ENCODE measurements at regions not wholly inside any gene's neighbourhood (a gene's known extent, or its start where the extent isn't known, plus 50 kb on each side); places are given as distances from the start of the nearest gene placed in this dataset.

DNA sequence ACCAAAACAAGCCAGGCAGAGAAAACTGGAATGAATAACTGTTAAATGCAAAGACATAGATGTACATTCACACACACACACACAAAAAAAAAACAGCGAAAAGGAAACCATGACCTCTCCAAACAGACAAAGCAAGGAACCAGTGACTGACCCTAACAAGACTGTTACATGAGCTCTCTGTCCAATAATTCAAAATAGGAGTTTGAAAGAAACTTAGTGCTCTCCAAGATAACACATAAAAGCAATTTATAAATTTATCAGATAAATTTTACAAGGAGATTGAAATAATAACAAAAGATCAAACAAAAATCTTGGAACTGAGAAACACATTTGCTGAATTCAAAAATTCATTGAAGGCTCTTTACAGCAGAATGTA, 423.5 kb upstream of the RGMB start:
- no peak overlapping the region for H3K27ac ChIP-seq (ENCODE audit: low read depth in 1 of 3, low read length in 2 of 3)
- H3K4me3 ChIP-seq (ENCODE audit: low read depth in 1 of 3, low read length in 3 of 3): no peak overlapping the region
- FAIRE-seq (no peak), DNase-seq (no peak)
- H3K27me3 ChIP-seq (ENCODE audit: control insufficient read depth in 3 of 3, insufficient read depth in 3 of 3, low read length in 3 of 3): no peaks in the 10 kb centered on the region
- WGBS, 3 donors: 83 to 95% (median 86%) methylated on average over 1 of the region's 1 CpG
- H3K36me3 ChIP-seq (ENCODE audit: control insufficient read depth in 3 of 3, insufficient read depth in 2 of 3, low read depth in 1 of 3, low read length in 3 of 3): no peaks in the 10 kb centered on the region
- H3K4me1 ChIP-seq (ENCODE audit: control insufficient read depth in 3 of 3, insufficient read depth in 2 of 3, low read depth in 1 of 3, low read length in 2 of 3): no peaks in the 10 kb centered on the region
- peaks cover 0 to 9% of the 10 kb centered on the region in 2 donors for H3K9me3 ChIP-seq (ENCODE audit: control insufficient read depth in 2 of 2, insufficient read depth in 1 of 2, low read depth in 1 of 2, low read length in 1 of 2)

DNA sequence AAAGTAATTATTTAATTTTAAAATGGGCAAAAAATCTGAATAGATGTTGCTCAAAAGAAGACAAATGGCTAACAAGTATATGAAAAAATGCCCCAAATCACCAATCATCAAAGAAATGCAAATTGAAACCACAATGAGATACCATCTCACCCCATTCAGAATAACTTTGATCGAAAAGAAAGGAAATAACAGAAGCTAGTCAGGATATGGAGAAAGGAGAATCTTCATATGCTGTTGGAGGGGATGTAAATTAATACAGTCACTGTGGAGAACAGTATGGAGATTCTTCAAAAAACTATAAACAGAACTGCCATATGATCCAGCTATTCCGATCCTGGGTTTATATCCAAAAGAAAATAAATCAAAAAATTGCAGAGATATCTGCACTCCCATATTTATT, 418.5 kb upstream of the RGMB start:
- 67 to 93% (median 72%) methylated on average over 2 of the region's 2 CpGs for WGBS, 3 donors
- H3K27ac ChIP-seq (ENCODE audit: low read depth in 1 of 3, low read length in 2 of 3): no peak overlapping the region

DNA sequence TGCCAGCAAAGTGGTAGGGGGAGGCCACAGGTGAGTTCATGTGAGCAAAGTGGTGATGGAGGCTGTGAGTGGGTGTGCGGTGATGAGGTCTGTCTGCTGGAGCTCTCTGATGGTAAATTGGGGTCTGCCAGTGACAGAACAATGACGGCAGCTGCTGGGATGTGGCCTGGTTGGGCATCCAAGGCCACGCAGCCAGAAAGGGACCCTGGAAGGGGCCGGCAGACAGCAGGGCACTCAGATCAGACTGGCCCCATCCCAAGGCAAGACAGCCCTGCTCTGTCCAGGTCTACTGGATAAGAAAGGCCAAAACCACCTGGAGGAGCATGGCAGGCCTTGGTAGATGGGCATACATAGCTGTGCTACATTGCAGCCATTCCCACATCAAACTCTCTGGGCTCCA, 412.9 kb upstream of the RGMB start:
- WGBS, 3 donors: 92 to 96% (median 94%) methylated on average over 4 of the region's 4 CpGs
- peaks cover 0 to 19% of the 10 kb centered on the region in 2 donors for H3K9me3 ChIP-seq (ENCODE audit: control insufficient read depth in 2 of 2, insufficient read depth in 1 of 2, low read depth in 1 of 2, low read length in 1 of 2)
- FAIRE-seq (no peak), DNase-seq (no peak)
- no peak overlapping the region for H3K4me3 ChIP-seq (ENCODE audit: low read depth in 1 of 3, low read length in 3 of 3)
- H3K27ac ChIP-seq (ENCODE audit: low read depth in 1 of 3, low read length in 2 of 3): no peak overlapping the region
- peaks cover 0 to 2% (median 0%) of the 10 kb centered on the region in 3 donors for H3K4me1 ChIP-seq (ENCODE audit: control insufficient read depth in 3 of 3, insufficient read depth in 2 of 3, low read depth in 1 of 3, low read length in 2 of 3)
- no peaks in the 10 kb centered on the region for H3K27me3 ChIP-seq (ENCODE audit: control insufficient read depth in 3 of 3, insufficient read depth in 3 of 3, low read length in 3 of 3)
- no peaks in the 10 kb centered on the region for H3K36me3 ChIP-seq (ENCODE audit: control insufficient read depth in 3 of 3, insufficient read depth in 2 of 3, low read depth in 1 of 3, low read length in 3 of 3)

More for the DNA sequence above, 418.5 kb upstream of the RGMB start:
- H3K27me3 ChIP-seq (ENCODE audit: control insufficient read depth in 3 of 3, insufficient read depth in 3 of 3, low read length in 3 of 3): no peaks in the 10 kb centered on the region
- FAIRE-seq (no peak), DNase-seq (no peak)
- no peak overlapping the region for H3K4me3 ChIP-seq (ENCODE audit: low read depth in 1 of 3, low read length in 3 of 3)
- no peaks in the 10 kb centered on the region for H3K4me1 ChIP-seq (ENCODE audit: control insufficient read depth in 3 of 3, insufficient read depth in 2 of 3, low read depth in 1 of 3, low read length in 2 of 3)
- H3K9me3 ChIP-seq (ENCODE audit: control insufficient read depth in 2 of 2, insufficient read depth in 1 of 2, low read depth in 1 of 2, low read length in 1 of 2): peaks cover 0 to 8% of the 10 kb centered on the region in 2 donors
- no peaks in the 10 kb centered on the region for H3K36me3 ChIP-seq (ENCODE audit: control insufficient read depth in 3 of 3, insufficient read depth in 2 of 3, low read depth in 1 of 3, low read length in 3 of 3)

DNA sequence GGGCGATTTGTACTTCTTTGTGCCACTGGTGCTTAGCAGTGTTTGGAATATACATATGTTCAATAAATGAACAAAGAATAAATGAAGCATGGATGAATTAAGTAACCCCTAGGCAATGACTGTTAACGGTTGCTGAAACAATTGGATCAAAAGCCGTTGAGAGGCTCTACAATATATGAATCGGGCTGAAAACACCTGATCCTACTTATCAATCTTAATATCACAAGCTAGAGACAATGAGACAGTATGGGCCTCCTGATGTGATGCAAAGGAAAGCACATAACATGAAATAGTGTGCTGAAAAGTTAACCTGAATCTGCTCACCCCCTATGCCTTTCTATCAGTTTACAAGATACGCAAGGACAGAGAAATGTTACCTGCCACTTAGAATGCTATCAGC, 410.3 kb upstream of the RGMB start:
- Histone ChIP-seq H3K36me3 (ENCODE audit: control insufficient read depth in 3 of 3, insufficient read depth in 2 of 3, low read depth in 1 of 3, low read length in 3 of 3) (no peaks in the 10 kb centered on the region), H3K4me1 (ENCODE audit: control insufficient read depth in 3 of 3, insufficient read depth in 2 of 3, low read depth in 1 of 3, low read length in 2 of 3) (peaks cover 0 to 2% (median 0%) of the 10 kb centered on the region in 3 donors), H3K4me3 (ENCODE audit: low read depth in 1 of 3, low read length in 3 of 3) (no peak overlapping the region), H3K9me3 (ENCODE audit: control insufficient read depth in 2 of 2, insufficient read depth in 1 of 2, low read depth in 1 of 2, low read length in 1 of 2) (peaks cover 0 to 19% of the 10 kb centered on the region in 2 donors), H3K27ac (ENCODE audit: low read depth in 1 of 3, low read length in 2 of 3) (no peak overlapping the region), H3K27me3 (ENCODE audit: control insufficient read depth in 3 of 3, insufficient read depth in 3 of 3, low read length in 3 of 3) (no peaks in the 10 kb centered on the region)
- FAIRE-seq: no peak
- 89 to 92% (median 91%) methylated on average over 5 of the region's 5 CpGs for WGBS, 3 donors
- DNase-seq: no peak

GRCh38 chr5:98364549-98364948, 408.9 kb upstream of the RGMB start:
- H3K9me3 ChIP-seq (ENCODE audit: control insufficient read depth in 2 of 2, insufficient read depth in 1 of 2, low read depth in 1 of 2, low read length in 1 of 2): peaks cover 0 to 14% of the 10 kb centered on the region in 2 donors
- no peak overlapping the region for H3K4me3 ChIP-seq (ENCODE audit: low read depth in 1 of 3, low read length in 3 of 3)
- H3K36me3 ChIP-seq (ENCODE audit: control insufficient read depth in 3 of 3, insufficient read depth in 2 of 3, low read depth in 1 of 3, low read length in 3 of 3): no peaks in the 10 kb centered on the region
- no peak for FAIRE-seq
- no peaks in the 10 kb centered on the region for H3K27me3 ChIP-seq (ENCODE audit: control insufficient read depth in 3 of 3, insufficient read depth in 3 of 3, low read length in 3 of 3)
- DNase-seq: peak in 1 of 2 donors; percentile 6
- no peak overlapping the region for H3K27ac ChIP-seq (ENCODE audit: low read depth in 1 of 3, low read length in 2 of 3)
- peaks cover 0 to 2% (median 0%) of the 10 kb centered on the region in 3 donors for H3K4me1 ChIP-seq (ENCODE audit: control insufficient read depth in 3 of 3, insufficient read depth in 2 of 3, low read depth in 1 of 3, low read length in 2 of 3)
- WGBS, 3 donors: 22 to 38% (median 23%) methylated on average over 2 of the region's 2 CpGs

DNA sequence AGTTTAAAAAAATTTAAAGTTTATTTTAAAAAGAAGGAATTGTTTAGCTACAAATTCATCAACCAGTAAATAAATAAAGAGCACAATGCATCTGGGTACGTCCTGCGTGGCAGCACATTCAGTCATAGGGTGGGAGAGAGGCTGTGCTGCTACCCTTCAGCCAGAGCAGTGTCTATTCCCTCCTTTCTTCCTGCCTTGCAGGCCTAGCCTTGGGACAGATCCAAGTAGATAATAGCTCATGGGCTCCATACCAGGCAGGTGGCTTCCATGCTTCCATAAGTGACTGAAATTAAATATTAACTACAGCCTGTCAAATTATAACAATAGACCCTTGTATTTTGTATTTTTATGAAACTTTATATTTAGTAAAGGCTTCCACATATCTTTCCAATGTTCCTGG, 408.3 kb upstream of the RGMB start:
- FAIRE-seq (no peak), DNase-seq (peak; percentile 26 to 49)
- Histone ChIP-seq H3K4me3 (ENCODE audit: low read depth in 1 of 3, low read length in 3 of 3) (no peak overlapping the region), H3K27ac (ENCODE audit: low read depth in 1 of 3, low read length in 2 of 3) (no peak overlapping the region), H3K4me1 (ENCODE audit: control insufficient read depth in 3 of 3, insufficient read depth in 2 of 3, low read depth in 1 of 3, low read length in 2 of 3) (peaks cover 0 to 2% (median 0%) of the 10 kb centered on the region in 3 donors), H3K36me3 (ENCODE audit: control insufficient read depth in 3 of 3, insufficient read depth in 2 of 3, low read depth in 1 of 3, low read length in 3 of 3) (no peaks in the 10 kb centered on the region), H3K9me3 (ENCODE audit: control insufficient read depth in 2 of 2, insufficient read depth in 1 of 2, low read depth in 1 of 2, low read length in 1 of 2) (peaks cover 0 to 11% of the 10 kb centered on the region in 2 donors), H3K27me3 (ENCODE audit: control insufficient read depth in 3 of 3, insufficient read depth in 3 of 3, low read length in 3 of 3) (no peaks in the 10 kb centered on the region)
- 9 to 37% (median 22%) methylated on average over 2 of the region's 2 CpGs for WGBS, 3 donors

GRCh38 chr5:98368141-98368540, 405.3 kb upstream of the RGMB start:
- DNase-seq (no peak), FAIRE-seq (no peak)
- no peaks in the 10 kb centered on the region for H3K27me3 ChIP-seq (ENCODE audit: control insufficient read depth in 3 of 3, insufficient read depth in 3 of 3, low read length in 3 of 3)
- H3K4me3 ChIP-seq (ENCODE audit: low read depth in 1 of 3, low read length in 3 of 3): no peak overlapping the region
- no peaks in the 10 kb centered on the region for H3K9me3 ChIP-seq (ENCODE audit: control insufficient read depth in 2 of 2, insufficient read depth in 1 of 2, low read depth in 1 of 2, low read length in 1 of 2)
- H3K36me3 ChIP-seq (ENCODE audit: control insufficient read depth in 3 of 3, insufficient read depth in 2 of 3, low read depth in 1 of 3, low read length in 3 of 3): no peaks in the 10 kb centered on the region
- H3K4me1 ChIP-seq (ENCODE audit: control insufficient read depth in 3 of 3, insufficient read depth in 2 of 3, low read depth in 1 of 3, low read length in 2 of 3): peaks cover 0 to 2% (median 0%) of the 10 kb centered on the region in 3 donors
- 64 to 88% (median 76%) methylated on average over 1 of the region's 1 CpG for WGBS, 3 donors
- no peak overlapping the region for H3K27ac ChIP-seq (ENCODE audit: low read depth in 1 of 3, low read length in 2 of 3)

GRCh38 chr5:98372351-98372750, 401.1 kb upstream of the RGMB start:
- FAIRE-seq (no peak), DNase-seq (no peak)
- Histone ChIP-seq H3K4me3 (ENCODE audit: low read depth in 1 of 3, low read length in 3 of 3) (no peak overlapping the region), H3K4me1 (ENCODE audit: control insufficient read depth in 3 of 3, insufficient read depth in 2 of 3, low read depth in 1 of 3, low read length in 2 of 3) (no peaks in the 10 kb centered on the region), H3K36me3 (ENCODE audit: control insufficient read depth in 3 of 3, insufficient read depth in 2 of 3, low read depth in 1 of 3, low read length in 3 of 3) (no peaks in the 10 kb centered on the region), H3K27ac (ENCODE audit: low read depth in 1 of 3, low read length in 2 of 3) (no peak overlapping the region), H3K9me3 (ENCODE audit: control insufficient read depth in 2 of 2, insufficient read depth in 1 of 2, low read depth in 1 of 2, low read length in 1 of 2) (no peaks in the 10 kb centered on the region), H3K27me3 (ENCODE audit: control insufficient read depth in 3 of 3, insufficient read depth in 3 of 3, low read length in 3 of 3) (no peaks in the 10 kb centered on the region)

DNA sequence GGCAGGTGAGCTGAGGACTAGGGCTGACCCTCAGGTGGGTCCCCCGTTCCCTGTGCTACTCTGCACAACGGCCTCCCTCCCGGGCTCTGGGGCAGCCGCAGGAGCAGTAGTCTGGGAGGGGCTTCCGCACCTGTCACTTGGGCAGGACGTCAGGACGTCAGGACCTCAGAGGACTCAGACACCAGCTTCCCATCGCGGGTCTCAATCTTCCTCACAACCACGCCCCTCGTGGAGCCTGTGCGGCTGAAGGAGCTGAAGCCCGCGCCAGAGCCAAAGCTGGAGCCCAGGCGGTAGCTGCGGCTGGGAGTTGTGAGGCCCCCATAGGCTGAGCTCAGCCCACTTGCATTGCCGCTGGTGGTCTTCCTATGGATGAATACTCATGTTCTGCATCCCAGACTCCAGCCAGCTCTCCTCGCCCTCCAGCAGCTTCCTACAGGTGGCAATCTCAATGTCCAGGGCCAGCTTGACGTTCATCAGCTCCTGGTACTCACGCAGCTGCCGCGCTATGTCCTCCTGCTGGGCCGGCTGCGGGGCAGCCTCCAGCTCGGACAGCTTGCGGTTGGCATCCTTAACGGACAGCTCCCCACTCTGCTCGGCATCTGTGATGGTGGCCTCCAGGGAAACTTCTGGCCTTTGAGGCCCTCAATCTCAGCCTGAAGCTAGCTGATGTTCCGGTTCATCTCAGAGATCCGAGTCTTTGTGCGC, 381.4 kb upstream of the RGMB start:
- H3K4me3 ChIP-seq (ENCODE audit: low read depth in 1 of 3, low read length in 3 of 3): no peak overlapping the region
- H3K27ac ChIP-seq (ENCODE audit: low read depth in 1 of 3, low read length in 2 of 3): no peak overlapping the region
- WGBS, 3 donors: 95 to 96% (median 95%) methylated on average over 31 of the region's 31 CpGs
- peaks cover 0 to 4% (median 0%) of the 10 kb centered on the region in 3 donors for H3K4me1 ChIP-seq (ENCODE audit: control insufficient read depth in 3 of 3, insufficient read depth in 2 of 3, low read depth in 1 of 3, low read length in 2 of 3)
- no peak for DNase-seq
- no peaks in the 10 kb centered on the region for H3K9me3 ChIP-seq (ENCODE audit: control insufficient read depth in 2 of 2, insufficient read depth in 1 of 2, low read depth in 1 of 2, low read length in 1 of 2)
- H3K36me3 ChIP-seq (ENCODE audit: control insufficient read depth in 3 of 3, insufficient read depth in 2 of 3, low read depth in 1 of 3, low read length in 3 of 3): no peaks in the 10 kb centered on the region
- no peak for FAIRE-seq
- no peaks in the 10 kb centered on the region for H3K27me3 ChIP-seq (ENCODE audit: control insufficient read depth in 3 of 3, insufficient read depth in 3 of 3, low read length in 3 of 3)
